ENCODE measurements at regions not wholly inside any gene's neighbourhood (a gene's known extent, or its start where the extent isn't known, plus 50 kb on each side); places are given as distances from the start of the nearest gene placed in this dataset.

DNA sequence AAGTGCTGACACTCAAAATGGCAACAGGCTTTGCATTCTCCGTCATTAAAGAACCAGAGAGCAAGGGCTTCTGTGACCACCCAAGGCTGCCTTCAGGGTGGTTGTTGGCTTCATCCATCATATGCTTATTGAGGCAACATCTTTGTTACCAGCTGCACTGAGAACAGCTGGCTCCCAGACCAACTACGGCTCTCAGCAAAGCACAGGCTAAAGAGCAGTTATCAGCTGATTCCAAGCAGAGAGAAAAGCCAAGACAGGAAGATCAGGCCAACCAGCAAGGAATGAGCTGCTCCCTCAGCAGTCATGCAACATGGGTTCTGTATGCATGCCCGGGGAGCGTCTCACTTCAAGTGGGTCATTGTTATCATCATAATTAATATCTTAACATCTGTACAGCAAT lies 358.9 kb downstream of the ACTL7B start:
- no peak for DNase-seq (ENCODE audit: low spot score)

DNA sequence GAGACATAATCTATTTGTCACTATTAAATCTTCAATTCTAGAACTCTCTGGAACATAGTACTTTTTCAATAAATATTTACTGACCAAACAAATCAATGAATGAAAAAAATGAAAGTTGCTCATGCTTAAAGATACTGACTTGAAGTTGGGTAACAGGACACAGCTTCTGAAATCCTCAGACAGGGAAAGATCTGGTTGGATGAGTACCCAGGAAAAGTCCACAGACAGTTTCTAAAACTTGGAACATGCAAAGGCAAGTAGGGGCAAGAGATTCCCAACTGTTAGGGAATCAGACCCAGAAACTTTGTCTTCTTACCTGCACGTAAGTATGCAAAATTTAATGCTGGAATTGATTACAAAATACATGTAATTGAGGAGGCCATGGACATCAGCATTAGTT lies 366.2 kb downstream of the ACTL7B start:
- DNase-seq (ENCODE audit: low spot score), result no peak

DNA sequence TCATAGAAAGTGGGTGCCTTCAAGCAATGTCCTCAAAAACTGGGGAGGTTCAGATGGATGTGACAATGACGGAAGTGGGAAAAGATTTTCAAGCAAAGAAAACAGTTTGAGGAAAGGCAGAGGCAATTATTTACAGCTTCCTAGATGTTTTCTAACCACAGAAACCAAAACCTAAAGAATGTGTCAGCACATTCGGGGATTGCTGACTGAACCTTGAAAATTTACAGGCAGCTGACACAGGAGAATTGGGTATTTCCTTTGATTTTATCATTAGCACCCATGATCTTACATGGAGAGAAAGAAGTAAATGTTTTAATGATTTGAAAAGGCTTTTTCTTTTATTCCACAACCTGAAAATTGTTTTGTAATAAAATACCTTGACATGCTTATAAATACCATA lies 369.0 kb downstream of the ACTL7B start:
- no peak for DNase-seq (ENCODE audit: low spot score)

DNA sequence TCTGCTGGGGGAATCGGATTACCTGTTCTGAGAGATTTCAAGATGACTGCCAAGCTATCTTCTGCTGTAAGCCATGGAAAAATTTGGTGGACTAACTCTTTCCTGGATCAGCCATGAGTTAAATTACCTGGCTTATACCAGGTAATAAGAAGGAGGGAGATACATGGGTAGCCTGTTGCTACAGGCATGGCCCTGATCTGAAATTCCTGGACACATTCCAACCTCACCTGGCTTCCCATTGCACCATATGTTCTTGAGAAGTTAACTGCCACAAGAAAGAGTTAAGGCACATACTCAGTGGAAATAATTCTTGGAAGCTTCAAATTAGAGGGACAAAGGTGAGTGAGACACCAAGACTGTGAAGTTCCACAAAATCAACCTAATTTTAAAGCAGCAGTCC lies 371.3 kb downstream of the ACTL7B start:
- no peak for DNase-seq (ENCODE audit: low spot score)

DNA sequence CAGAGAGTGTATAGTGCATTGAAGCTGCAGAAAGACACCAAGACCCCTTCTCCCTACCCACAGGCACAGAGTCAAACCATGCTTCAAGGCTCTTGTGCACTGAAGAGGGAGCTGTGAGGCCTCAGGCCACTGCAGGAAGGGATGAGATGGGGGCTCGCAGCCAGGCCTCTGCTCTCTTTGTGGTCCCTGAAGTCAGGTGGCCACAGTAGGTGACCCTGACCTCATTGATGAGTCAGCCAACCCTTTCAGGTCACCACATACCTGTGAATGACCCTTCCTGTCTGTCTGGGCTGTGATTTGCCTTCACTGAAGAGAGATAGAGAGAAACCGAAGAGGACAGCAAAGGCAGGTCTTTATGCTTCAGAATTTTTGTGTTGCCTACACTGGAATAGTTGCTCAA lies 372.1 kb downstream of the ACTL7B start:
- DNase-seq (ENCODE audit: low spot score), result no peak

DNA sequence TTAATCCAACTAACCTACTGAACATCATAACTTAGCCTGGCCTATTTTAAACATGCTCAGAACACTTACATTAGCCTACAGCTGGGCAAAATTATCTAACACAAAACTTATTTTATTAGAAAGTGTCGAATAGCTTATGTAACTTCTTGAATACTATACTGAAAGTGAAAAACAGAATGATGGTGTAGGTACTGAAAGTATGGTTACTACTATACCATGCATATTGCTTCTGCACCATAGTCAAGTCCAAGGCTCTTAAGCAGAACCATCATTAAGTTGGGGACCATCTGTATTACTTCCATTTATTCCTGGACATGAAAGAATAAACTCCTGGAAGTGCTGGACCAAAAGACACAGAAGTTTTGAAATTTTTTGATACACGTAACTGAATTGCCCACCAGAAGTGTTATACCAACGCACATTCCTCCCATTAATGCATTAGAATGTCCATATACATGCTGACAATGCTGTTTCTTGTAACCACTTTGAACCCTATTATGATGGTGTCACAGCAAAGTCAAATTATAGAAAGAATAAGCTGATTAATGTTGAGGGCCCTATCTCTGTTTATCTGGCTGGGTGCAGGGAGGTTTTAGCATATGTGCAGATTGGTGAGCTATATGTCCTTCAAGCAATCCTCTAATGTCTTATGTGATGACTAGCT lies 375.7 kb downstream of the ACTL7B start:
- no peak for DNase-seq (ENCODE audit: low spot score)

DNA sequence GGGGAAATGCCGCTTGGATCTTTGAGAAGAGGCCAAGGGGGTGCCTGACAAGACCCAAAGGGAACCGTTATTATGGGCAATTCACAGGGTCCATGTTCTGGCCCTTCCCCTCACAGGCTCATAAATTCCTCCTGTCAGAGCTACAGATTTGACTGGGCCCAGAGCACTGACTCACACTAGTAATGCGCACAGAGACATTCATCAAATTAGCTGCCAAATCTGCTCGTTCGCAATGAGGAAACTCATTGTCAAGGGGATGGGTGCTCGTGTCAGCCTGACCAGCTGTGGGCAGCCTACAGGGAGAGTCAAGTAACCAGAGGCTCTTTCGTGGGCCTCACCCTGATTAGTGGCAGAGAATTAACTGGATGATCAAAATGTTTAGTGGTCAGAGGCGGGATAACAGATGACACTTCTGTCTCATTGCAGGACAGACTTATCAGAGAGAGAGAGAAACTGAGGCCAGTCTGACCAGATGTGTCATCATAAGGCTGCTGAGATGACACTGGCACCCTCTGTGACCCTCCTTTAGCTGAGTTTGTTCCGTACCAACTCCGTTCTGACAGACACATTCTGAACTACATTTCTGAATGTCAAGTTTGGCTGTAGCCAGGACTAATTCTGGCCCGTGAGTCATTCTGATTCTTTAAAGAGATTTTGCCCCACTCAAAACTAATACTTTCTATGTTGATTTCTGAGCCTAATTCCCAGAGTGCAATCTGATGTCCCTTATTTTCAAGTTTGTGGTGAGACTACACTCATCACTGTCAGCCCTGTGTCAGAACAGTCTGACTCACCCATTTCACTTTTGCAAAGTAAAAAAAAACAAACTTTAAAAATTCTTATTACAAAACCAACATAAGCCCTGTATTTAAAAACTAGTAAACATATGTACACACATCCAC lies 377.1 kb downstream of the ACTL7B start:
- peak; percentile 32 for DNase-seq (ENCODE audit: low spot score)

DNA sequence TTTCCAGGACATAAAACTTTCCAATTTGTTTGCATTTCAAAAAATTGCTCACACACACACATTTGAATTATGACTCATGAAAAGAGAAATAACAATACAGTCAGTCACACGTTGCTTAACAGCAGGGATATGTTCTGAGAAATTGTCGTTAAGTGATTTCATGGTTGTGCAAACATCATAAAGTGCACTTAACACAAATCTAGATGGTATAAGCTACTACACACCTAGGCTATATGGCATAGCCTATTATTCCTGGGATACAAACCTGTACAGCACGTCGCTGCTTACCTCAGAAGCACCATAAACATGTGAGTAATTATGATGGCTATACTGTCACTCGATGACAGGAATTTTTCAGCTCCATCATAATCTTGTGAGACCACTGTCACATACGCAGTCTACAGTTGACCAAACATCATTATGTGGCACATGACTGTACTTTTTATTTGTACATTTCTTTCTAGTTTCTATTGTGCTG lies 378.2 kb downstream of the ACTL7B start:
- DNase-seq (ENCODE audit: low spot score), result no peak

DNA sequence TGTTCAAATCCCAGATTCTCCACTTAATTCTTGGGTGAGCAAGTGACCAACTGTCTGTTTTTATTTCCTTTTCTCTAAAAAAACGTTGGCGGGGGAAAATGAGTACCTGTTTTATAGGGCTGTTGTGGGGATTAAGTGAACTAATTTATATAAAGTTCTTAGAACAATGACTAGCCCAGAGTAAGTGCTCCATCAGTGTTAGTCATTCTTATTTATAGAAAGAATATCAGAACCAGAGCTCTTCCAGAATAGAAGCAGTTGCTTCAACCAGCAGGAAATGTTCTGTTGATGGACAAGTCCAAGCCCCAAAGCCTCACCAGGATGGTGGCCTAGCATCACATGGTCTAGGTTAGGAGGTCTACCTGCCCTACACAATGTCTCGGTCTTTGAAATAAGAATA lies 379.2 kb downstream of the ACTL7B start:
- no peak for DNase-seq (ENCODE audit: low spot score)

DNA sequence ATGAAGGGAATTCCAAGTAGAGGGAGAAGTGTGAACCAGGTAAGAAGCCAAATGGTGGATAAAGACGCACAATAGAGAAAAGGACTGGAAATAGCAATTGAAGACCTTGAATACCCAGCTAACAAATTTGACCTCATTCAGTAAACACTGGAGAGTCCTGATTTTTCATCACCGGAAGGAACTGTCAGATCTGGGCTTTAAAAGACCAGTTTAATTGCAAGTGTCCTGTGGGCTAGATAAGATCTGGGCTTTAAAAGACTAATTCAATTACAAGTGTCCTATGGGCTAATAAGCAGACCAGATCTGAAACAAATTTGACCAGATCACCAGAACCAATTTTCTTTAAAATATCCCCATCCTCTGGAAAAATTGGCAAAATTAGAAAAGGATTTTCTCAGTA lies 380.0 kb downstream of the ACTL7B start:
- no peak for DNase-seq (ENCODE audit: low spot score)

DNA sequence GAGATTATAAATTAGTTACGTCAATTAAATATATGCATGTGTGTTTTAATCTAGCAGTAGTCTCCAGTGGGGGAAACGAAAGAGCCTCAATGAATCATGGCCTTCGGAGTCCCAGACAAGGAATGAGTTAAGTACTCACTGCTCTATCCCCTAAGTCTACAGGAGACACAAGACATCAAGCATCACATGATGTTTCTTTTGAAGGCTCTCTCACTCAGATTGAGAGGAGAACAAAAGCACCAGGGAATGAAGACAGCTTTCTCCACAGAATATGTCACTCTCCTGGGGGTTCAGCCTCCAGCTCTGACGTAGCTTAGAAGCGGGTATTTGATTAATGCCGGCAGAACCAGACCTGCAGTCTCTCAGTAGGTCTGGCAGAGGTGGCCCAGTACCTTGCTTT lies 381.4 kb downstream of the ACTL7B start:
- no peak for DNase-seq (ENCODE audit: low spot score)

DNA sequence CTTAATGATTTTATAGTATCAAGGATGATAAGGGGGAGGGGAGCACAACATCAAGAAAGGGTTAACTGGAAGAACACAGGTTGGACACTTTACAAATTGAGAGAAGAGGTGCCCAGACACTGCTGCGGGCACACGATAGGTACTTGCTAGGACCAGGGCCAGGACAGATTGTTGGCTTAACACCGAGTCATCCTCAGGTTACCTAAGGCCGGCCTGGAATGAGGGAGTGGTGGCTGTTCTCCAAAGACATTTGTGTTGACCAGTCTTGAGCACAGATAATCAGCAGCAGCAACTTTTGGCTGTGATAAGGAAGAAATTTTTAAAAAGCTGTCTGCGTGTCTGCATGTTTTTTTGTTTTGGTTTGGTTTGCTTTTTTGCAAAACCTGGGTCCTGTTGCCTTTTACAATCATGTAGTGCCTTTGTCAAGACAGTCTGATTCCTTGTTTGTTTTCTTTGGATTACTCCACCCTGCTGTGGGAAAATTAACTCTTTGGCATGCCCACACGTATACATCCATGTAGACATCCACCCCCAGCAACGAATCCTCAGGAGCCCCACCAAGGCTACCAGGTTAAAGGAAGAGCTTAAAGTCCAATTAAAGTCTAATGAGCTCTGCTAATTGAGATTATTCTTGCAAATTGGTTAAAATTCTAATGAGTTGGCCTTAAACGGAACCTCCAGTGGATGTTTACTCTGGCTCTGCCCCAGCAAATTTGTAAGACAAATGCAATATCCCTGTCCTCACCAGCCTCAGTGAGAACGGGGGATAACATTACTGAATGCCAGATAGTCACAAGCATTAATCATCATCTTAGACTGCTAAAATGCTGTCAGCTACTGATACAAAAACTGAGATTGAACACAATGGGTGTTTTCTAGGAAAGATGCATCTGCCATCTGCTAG lies 382.3 kb downstream of the ACTL7B start:
- no peak for DNase-seq (ENCODE audit: low spot score)

DNA sequence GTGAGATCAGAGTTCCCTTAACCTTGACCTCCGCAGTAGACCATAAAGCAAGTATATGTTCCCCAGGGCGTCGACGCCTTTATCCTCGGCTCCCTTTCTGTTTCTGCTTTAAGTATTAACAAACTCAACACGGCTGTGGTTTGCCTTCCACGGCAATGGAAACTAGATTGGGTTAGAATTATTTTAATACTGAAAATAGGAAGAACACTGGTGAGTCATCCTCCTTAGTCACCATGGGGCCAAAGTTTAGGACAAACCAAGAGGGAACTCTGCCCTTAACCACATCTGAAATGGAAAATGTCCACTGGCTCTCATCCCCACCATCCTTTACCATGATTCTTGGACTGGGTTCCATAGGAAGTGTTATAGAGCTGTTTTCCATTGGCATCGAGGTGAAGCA lies 386.1 kb downstream of the ACTL7B start:
- no peak for DNase-seq (ENCODE audit: low spot score)

DNA sequence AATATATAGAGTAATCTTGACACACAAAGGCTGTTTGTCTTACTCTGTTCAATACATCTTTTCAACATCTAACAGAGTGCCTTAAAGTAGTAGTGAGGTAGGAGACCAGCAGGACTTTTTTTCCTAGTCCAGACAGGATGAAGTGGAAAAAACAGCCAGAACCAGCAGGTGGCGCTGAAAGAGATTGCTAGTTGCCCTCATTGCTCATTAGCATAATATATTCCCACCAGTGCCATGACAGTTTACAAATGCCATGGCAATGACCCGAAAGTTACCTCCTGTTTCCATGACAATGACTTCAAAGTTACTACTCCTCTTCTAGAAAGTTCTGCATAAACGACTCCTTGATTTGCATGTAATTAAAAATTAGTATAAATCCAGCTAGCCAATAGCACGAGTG lies 387.4 kb downstream of the ACTL7B start:
- DNase-seq (ENCODE audit: low spot score), result no peak

DNA sequence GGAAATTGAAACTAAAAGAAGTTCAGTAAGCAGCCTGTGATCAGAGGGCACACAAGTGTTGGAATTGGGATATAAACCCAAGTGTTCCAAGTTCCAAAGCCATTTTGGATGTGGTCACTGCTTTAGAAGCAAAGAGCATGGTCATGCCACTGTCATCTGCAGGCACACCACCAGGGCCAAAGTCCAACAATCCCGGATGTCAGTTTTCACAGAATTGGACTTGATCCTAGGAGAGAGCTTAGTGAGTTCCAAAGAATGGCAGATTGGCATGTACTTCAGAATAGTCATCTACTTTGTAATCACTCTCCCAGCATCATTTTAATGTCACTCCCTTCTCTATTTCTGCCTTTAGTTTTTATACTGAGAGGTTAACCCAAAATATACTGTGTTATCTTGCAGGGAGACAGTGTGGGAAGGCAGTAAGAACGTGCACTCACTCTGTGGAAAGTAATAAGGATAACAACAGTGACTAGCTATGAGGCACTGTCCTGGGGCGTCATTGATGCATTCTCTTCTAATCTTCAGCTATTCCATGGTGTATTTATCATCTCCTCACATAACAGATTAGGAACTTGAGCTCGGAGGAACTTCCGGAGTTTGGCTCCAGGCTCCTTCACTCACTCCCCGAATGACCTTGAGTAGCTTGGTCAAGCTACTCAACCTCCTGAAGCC lies 388.0 kb downstream of the ACTL7B start:
- no peak for DNase-seq (ENCODE audit: low spot score)

DNA sequence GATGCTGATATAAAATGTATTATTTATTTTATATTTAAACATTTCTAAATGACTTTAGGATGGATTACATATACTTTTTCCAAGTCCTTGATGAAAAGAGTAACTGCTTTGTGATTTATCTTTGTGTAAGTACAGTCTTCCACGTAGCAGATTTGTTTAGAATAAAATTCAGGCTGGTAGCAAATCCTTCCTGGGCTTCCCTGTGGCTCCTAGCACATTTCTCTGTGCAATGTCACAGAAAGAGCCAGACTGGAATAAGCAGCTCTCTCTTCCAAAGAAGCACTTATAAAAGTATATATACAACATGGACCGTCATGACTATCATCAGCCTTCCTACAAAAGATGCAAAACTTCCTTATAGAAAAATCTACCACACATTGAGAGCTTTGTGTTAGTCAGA lies 388.6 kb downstream of the ACTL7B start:
- no peak for DNase-seq (ENCODE audit: low spot score)

DNA sequence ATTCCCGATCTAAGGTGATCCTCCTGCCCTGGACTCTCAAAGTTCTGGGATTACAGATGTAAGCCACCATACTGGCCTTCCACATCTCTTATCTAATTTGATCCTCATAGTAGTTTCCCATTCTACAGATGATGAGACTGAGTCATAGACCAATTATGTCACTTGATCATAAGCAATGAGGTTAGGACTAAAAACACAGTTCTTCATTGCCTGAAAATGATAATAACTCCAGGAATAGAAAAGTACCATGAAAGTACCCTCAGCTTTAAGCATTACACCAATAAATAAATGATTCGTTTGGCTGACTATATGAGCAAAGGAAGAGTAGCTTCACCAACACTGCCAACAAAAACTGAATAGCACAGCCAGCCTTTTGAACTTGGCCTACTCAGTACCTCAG lies 389.5 kb downstream of the ACTL7B start:
- no peak for DNase-seq (ENCODE audit: low spot score)

DNA sequence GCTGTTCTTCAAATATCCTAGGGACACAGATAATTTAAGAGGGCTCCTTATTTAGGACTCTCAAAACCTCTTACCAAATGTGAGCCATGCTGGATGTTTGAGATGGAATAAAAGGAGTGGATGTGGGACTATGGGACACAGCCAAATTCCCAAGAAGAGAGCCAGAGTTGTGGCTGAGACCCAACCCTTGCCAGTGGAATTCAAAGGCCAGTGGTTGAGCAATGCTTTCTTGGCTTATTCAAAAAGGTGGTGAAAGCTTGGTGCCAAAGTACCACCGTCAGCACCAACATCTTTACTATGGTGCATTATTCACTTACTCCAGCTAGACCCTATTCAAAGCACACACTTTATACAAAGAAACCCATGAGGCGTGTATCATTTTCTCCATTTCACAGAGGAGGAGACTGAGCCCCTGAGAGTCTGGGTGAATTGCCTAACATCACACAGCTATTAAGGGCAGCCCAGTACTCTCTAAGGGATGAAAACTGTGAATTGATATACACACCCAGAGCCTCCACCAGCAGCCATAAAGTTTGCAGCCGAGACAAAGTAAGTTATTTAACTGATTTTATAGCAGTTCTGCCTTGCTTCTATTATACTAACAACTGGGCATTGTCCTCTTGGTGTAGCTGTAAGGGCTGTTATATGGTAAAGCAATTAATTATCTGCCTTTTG lies 391.7 kb downstream of the ACTL7B start:
- no peak for DNase-seq (ENCODE audit: low spot score)

DNA sequence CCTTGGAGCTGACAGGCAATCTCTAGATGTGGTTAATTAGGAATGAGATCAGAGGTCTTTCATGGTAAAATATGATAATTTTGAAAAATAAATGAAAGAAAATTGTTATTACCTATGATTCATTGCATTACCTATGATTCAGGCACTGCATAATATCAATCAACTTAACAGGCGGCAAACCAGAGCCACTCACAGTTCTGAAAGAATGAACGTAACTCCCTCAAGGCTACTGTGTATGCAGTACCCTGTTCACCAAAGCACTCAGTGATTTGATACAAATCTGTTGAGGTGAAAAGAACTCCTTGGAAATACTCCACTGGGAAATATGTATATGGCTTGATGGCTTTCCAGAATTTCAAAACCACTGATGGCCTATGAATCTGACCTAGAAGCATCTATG lies 398.9 kb downstream of the ACTL7B start:
- DNase-seq (ENCODE audit: low spot score), result no peak

DNA sequence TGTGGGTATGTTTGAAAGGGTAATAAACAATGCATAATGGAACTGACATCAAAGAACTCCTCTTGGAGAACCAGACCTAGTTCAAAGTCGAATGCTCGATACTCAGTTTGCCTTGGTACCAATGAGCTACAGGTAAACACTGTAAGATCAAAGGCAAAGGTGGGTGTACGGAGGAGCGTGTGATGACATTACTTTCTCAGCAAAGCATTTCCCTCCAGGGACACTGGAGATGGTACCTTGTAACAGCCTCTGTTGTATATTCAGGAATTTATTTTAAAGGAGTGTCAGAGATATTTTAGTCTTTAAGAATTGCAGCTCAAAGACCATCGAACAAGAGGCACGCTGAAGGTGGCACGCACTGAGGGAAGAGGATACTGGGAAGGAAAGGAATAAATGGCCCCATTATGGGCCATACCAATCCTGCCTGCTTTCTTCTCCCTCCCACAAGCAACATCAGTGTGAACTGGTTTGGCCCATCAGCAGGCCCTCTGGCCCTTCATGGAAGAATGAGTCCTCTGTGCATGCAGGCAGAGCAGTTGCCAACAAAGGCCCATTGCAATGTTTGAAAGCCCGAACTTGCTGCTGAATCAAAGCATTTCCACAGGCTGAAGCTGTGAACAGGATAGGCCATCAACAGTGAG lies 410.2 kb downstream of the ACTL7B start:
- DNase-seq (ENCODE audit: low spot score), result peak; percentile 91
